ENCODE measurements at regions not wholly inside any gene's neighbourhood (a gene's known extent, or its start where the extent isn't known, plus 50 kb on each side); places are given as distances from the start of the nearest gene placed in this dataset.
"Not testable (repeated sequence)": the region's sequence is repeated elsewhere in the genome, so short reads cannot be mapped to it uniquely, and the experiment has no call there.

- intact Hi-C loops (cut with micrococcal nuclease; ENCODE audit: unreplicated experiment): no loop called here
- Histone ChIP-seq H3K9me3 (ENCODE audit: low read depth, low read length, poor library complexity, severe bottlenecking) (no peaks in the 10 kb centered on the region), H3K27me3 (replicated peaks; ENCODE audit: insufficient read depth, low read depth, low read length, poor library complexity) (no peaks in the 10 kb centered on the region), H3K27ac (ENCODE audit: low read depth, low read length, poor library complexity, severe bottlenecking) (no peak overlapping the region), H3K4me3 (ENCODE audit: low read depth, low read length, poor library complexity, severe bottlenecking) (no peak overlapping the region), H3K4me1 (ENCODE audit: insufficient read depth, low read length, poor library complexity, severe bottlenecking) (no peaks in the 10 kb centered on the region), H3K36me3 (ENCODE audit: insufficient read depth, low read length, poor library complexity, severe bottlenecking) (no peaks in the 10 kb centered on the region)
- no peak for DNase-seq (ENCODE audit: low spot score)
- no TSS peak for BruUV-seq (replicated peaks)
- no peak for TF ChIP-seq EZH2 (IDR thresholded peaks at IDR 0.05; ENCODE audit: borderline replicate concordance, low read depth, low read length, poor library complexity, severe bottlenecking)
- no peak for TF ChIP-seq CTCF (conservative IDR thresholded peaks at IDR 0.05; ENCODE audit: low read depth, low read length)
- ChIA-PET CTCF (interaction anchor here (0.6 kb wide), 1 partner anchor 14 kb away, joined by 3 read pairs; no protein-coding TSS in a partner anchor), POLR2A (ENCODE audit: low non-redundant PET) (no interaction called here)
Observed at GRCh38 chr6:144467921-144468320, 182.8 kb downstream of the UTRN start.

- no TSS peak for BruUV-seq (replicated peaks)
- Histone ChIP-seq H3K27me3 (replicated peaks; ENCODE audit: insufficient read depth, low read depth, low read length, poor library complexity) (no peaks in the 10 kb centered on the region), H3K27ac (ENCODE audit: low read depth, low read length, poor library complexity, severe bottlenecking) (no peak overlapping the region), H3K4me3 (ENCODE audit: low read depth, low read length, poor library complexity, severe bottlenecking) (no peak overlapping the region), H3K4me1 (ENCODE audit: insufficient read depth, low read length, poor library complexity, severe bottlenecking) (no peaks in the 10 kb centered on the region), H3K9me3 (ENCODE audit: low read depth, low read length, poor library complexity, severe bottlenecking) (no peaks in the 10 kb centered on the region), H3K36me3 (ENCODE audit: insufficient read depth, low read length, poor library complexity, severe bottlenecking) (no peaks in the 10 kb centered on the region)
- no peak for DNase-seq (ENCODE audit: low spot score)
- CTCF ChIA-PET: interaction anchor here (0.6 kb wide), 1 partner anchor 14 kb away, joined by 3 read pairs; no protein-coding TSS in a partner anchor
- no peak for TF ChIP-seq EZH2 (IDR thresholded peaks at IDR 0.05; ENCODE audit: borderline replicate concordance, low read depth, low read length, poor library complexity, severe bottlenecking)
- no peak for TF ChIP-seq CTCF (conservative IDR thresholded peaks at IDR 0.05; ENCODE audit: low read depth, low read length)
- POLR2A ChIA-PET (ENCODE audit: low non-redundant PET): no interaction called here
- intact Hi-C loops (cut with micrococcal nuclease; ENCODE audit: unreplicated experiment): no loop called here
Observed at GRCh38 chr6:144468709-144469108, 183.6 kb downstream of the UTRN start.

- ChIA-PET CTCF (no interaction called here), POLR2A (ENCODE audit: low non-redundant PET) (no interaction called here)
- Histone ChIP-seq H3K36me3 (ENCODE audit: insufficient read depth, low read length, poor library complexity, severe bottlenecking) (no peaks in the 10 kb centered on the region), H3K27ac (ENCODE audit: low read depth, low read length, poor library complexity, severe bottlenecking) (no peak overlapping the region), H3K4me1 (ENCODE audit: insufficient read depth, low read length, poor library complexity, severe bottlenecking) (no peaks in the 10 kb centered on the region), H3K4me3 (ENCODE audit: low read depth, low read length, poor library complexity, severe bottlenecking) (no peak overlapping the region), H3K9me3 (ENCODE audit: low read depth, low read length, poor library complexity, severe bottlenecking) (no peaks in the 10 kb centered on the region), H3K27me3 (replicated peaks; ENCODE audit: insufficient read depth, low read depth, low read length, poor library complexity) (no peaks in the 10 kb centered on the region)
- TF ChIP-seq EZH2 (IDR thresholded peaks at IDR 0.05; ENCODE audit: borderline replicate concordance, low read depth, low read length, poor library complexity, severe bottlenecking): no peak
- TF ChIP-seq CTCF (conservative IDR thresholded peaks at IDR 0.05; ENCODE audit: low read depth, low read length): no peak
- DNase-seq (ENCODE audit: low spot score): no peak
- intact Hi-C loops (cut with micrococcal nuclease; ENCODE audit: unreplicated experiment): no loop called here
- BruUV-seq (replicated peaks): no TSS peak
Observed at GRCh38 chr6:144469144-144469575, 184.0 kb downstream of the UTRN start.

GRCh38 chr6:144470201-144470600, 185.1 kb downstream of the UTRN start:
- H3K9me3 ChIP-seq (ENCODE audit: low read depth, low read length, poor library complexity, severe bottlenecking); DNase-seq (ENCODE audit: low spot score); BruUV-seq (replicated peaks); H3K36me3 ChIP-seq (ENCODE audit: insufficient read depth, low read length, poor library complexity, severe bottlenecking); intact Hi-C loops (cut with micrococcal nuclease; ENCODE audit: unreplicated experiment); H3K4me1 ChIP-seq (ENCODE audit: insufficient read depth, low read length, poor library complexity, severe bottlenecking); H3K4me3 ChIP-seq (ENCODE audit: low read depth, low read length, poor library complexity, severe bottlenecking); H3K27me3 ChIP-seq (replicated peaks; ENCODE audit: insufficient read depth, low read depth, low read length, poor library complexity); POLR2A ChIA-PET (ENCODE audit: low non-redundant PET); H3K27ac ChIP-seq (ENCODE audit: low read depth, low read length, poor library complexity, severe bottlenecking); CTCF ChIA-PET: not testable (repeated sequence)
